Heart left ventricle (tissue), 16 donors: ENCODE measurements at regions not wholly inside any gene's neighbourhood (a gene's known extent, or its start where the extent isn't known, plus 50 kb on each side); places are given as distances from the start of the nearest gene placed in this dataset.

Experiments used
- ATAC-seq, 4 donors: fragments of 200-7000 bp; cut with Tn5 transposase; one replicate each; pipeline ENCODE4 v1.9.1; 2020 to 2022; ENCODE audit warnings: moderate library complexity in 4 of 4, mild to moderate bottlenecking in 3 of 4, moderate number of reproducible peaks in 1 of 4
- DNase-seq, 5 donors: peaks; one replicate each; pipeline ENCODE4 v3.0.0-alpha.2; 2020
- H3K27ac ChIP-seq, 12 donors: fragments of 200-600 bp; sonication (generic) in 4 of 12; one replicate each; pipeline versions ENCODE4 v1.5.0 to v1.8.0; 2016 to 2022; ENCODE audit warnings: mild to moderate bottlenecking in 2 of 12
- H3K27me3 ChIP-seq, 9 donors: fragments of 200-600 bp; sonication (generic) in 2 of 9; one replicate each; pipeline versions ENCODE4 v1.5.1 to v1.8.0; 2016 to 2022; ENCODE audit warnings: mild to moderate bottlenecking in 3 of 9
- H3K36me3 ChIP-seq, 9 donors: fragments of 200-600 bp; sonication (generic) in 2 of 9; one replicate each; pipeline versions ENCODE4 v1.5.0 to v1.8.0; 2018 to 2022; ENCODE audit warnings: mild to moderate bottlenecking in 2 of 9
- H3K4me1 ChIP-seq, 12 donors: fragments of 200-600 bp; sonication (generic) in 4 of 12; one replicate each; pipeline versions ENCODE4 v1.5.0 to v1.8.0; 2016 to 2022; ENCODE audit warnings: mild to moderate bottlenecking in 3 of 12
- H3K4me3 ChIP-seq, 12 donors: fragments of 200-600 bp; sonication (generic) in 4 of 12; one replicate each; pipeline versions ENCODE4 v1.5.0 to v1.8.0; 2017 to 2022; ENCODE audit warnings: mild to moderate bottlenecking in 9 of 12, moderate library complexity in 4 of 12
- H3K9me3 ChIP-seq, 12 donors: fragments of 200-600 bp; sonication (generic) in 4 of 12; one replicate each; pipeline versions ENCODE4 v1.5.0 to v1.8.0; 2016 to 2022; ENCODE audit warnings: mild to moderate bottlenecking in 1 of 12
- CTCF ChIP-seq, 12 donors: fragments of 200-600 bp; sonication (generic) in 4 of 12; IDR thresholded peaks; one replicate each; pipeline versions ENCODE4 v1.5.0 to v1.8.0; 2018 to 2022; ENCODE audit warnings: antibody characterized with exemption in 12 of 12, mild to moderate bottlenecking in 5 of 12
- POLR2A ChIP-seq, 2 donors: fragments of 450-650 bp; IDR thresholded peaks; one replicate each; pipeline ENCODE4 v1.6.1; 2017; ENCODE audit warnings: antibody characterized with exemption in 2 of 2, mild to moderate bottlenecking in 2 of 2, moderate library complexity in 2 of 2
- WGBS, 4 donors: extraction: QIAGEN DNeasy Blood & Tissue Kit in 2 of 4; methylation state at CpG; one replicate each; pipeline versions ENCODE4 v1.1.5 to v1.1.7; 2013 to 2018; 5-methylcytosine and 5-hydroxymethylcytosine counted together
- intact Hi-C, 10 donors: fragments of 100-400 bp; cut with DNase I; formaldehyde crosslinking; loops; one replicate each; pipeline versions ENCODE4 v1.11.1 to v1.14.2; 2022
- donor health status: ischemic (EF 13 %, LVEDD 7.1; RV severe dilation, severe dysfunction).
- donor health status: healthy with polysubstance abuse.
- donor health status: DM: no; HTN: yes; CAD: no.
- donor health status: DM: no; HTN: no; CAD: no.
- donor health status: ischemic (EF 25% LVEDD 6.9; RV normal size, moderate dysfunction).
- donor health status: ischemic (EF 25% LVEDD 5.7; RV mildly dilated, moderate dysfunction).
- donor health status: healthy.
- donor health status: DM: yes; HTN: yes; CAD: no.
- donor health status: ischemic (EF 35%, LVEDD 5.7; RV mildly dilated, moderate dysfunction).
- donor health status: nonischemic (EF 11% LVEDD 7.7; RV severe dilation, severe dysfunction).
- donor health status: DM: yes; HTN: yes; CAD: no.
- donor health status: PGD.
- donor health status: ischemic (EF 29% LVEDD 5.4; RV normal size, mild dysfunction).
- donor health status: nonischemic (EF 23%, LVEDD 6.1; RV moderate dilation, normal function).

- H3K27me3 ChIP-seq, result no peaks in the 10 kb centered on the region
- H3K36me3 ChIP-seq, result no peaks in the 10 kb centered on the region
- DNase-seq, result no peak
- intact Hi-C loops, result no loop called here
- no peak for ATAC-seq
- H3K9me3 ChIP-seq, result no peaks in the 10 kb centered on the region
- H3K4me1 ChIP-seq, result no peaks in the 10 kb centered on the region
- no peak for TF ChIP-seq POLR2A (IDR thresholded peaks at IDR 0.05)
- no peak for TF ChIP-seq CTCF (IDR thresholded peaks at IDR 0.05)
- WGBS, 4 donors, result 89 to 93% (median 91%) methylated on average over 3 of the region's 3 CpGs
- no peak overlapping the region for H3K27ac ChIP-seq
- no peak overlapping the region for H3K4me3 ChIP-seq
Observed at GRCh38 chr7:156344595-156344994, 296.0 kb upstream of the RNF32 start.

- intact Hi-C loops, result no loop called here
- peaks cover 0 to 11% (median 0%) of the 10 kb centered on the region in 9 donors for H3K27me3 ChIP-seq
- no peak for ATAC-seq
- no peaks in the 10 kb centered on the region for H3K9me3 ChIP-seq
- H3K4me3 ChIP-seq, result no peak overlapping the region
- no peak for DNase-seq
- no peak for TF ChIP-seq POLR2A (IDR thresholded peaks at IDR 0.05)
- no peak for TF ChIP-seq CTCF (IDR thresholded peaks at IDR 0.05)
- H3K36me3 ChIP-seq, result no peaks in the 10 kb centered on the region
- WGBS, 4 donors, result 56 to 80% (median 72%) methylated on average over 5 of the region's 5 CpGs
- no peaks in the 10 kb centered on the region for H3K4me1 ChIP-seq
- H3K27ac ChIP-seq, result no peak overlapping the region
Observed at GRCh38 chr7:156334636-156335035, 305.9 kb upstream of the RNF32 start.

GRCh38 chr7:156327916-156328315, 312.7 kb upstream of the RNF32 start:
- H3K4me1 ChIP-seq, result no peaks in the 10 kb centered on the region
- H3K27ac ChIP-seq, result no peak overlapping the region
- no peak for TF ChIP-seq CTCF (IDR thresholded peaks at IDR 0.05)
- no peak for TF ChIP-seq POLR2A (IDR thresholded peaks at IDR 0.05)
- 62 to 75% (median 73%) methylated on average over 4 of the region's 4 CpGs for WGBS, 4 donors
- ATAC-seq (no peak), DNase-seq (no peak)
- no peak overlapping the region for H3K4me3 ChIP-seq
- no peaks in the 10 kb centered on the region for H3K27me3 ChIP-seq
- intact Hi-C loops, result no loop called here
- no peaks in the 10 kb centered on the region for H3K36me3 ChIP-seq
- no peaks in the 10 kb centered on the region for H3K9me3 ChIP-seq

- no peaks in the 10 kb centered on the region for H3K27me3 ChIP-seq
- WGBS, 4 donors, result 68 to 70% (median 68%) methylated on average over 2 of the region's 2 CpGs
- no peaks in the 10 kb centered on the region for H3K4me1 ChIP-seq
- no peak overlapping the region for H3K4me3 ChIP-seq
- intact Hi-C loops, result no loop called here
- no peaks in the 10 kb centered on the region for H3K36me3 ChIP-seq
- ATAC-seq (no peak), DNase-seq (no peak)
- no peaks in the 10 kb centered on the region for H3K9me3 ChIP-seq
- TF ChIP-seq CTCF (IDR thresholded peaks at IDR 0.05) (no peak), POLR2A (IDR thresholded peaks at IDR 0.05) (no peak)
- H3K27ac ChIP-seq, result no peak overlapping the region
Observed at GRCh38 chr7:156327474-156327873, 313.1 kb upstream of the RNF32 start.
